ENCODE measurements at regions not wholly inside any gene's neighbourhood (a gene's known extent, or its start where the extent isn't known, plus 50 kb on each side); places are given as distances from the start of the nearest gene placed in this dataset.

DNA sequence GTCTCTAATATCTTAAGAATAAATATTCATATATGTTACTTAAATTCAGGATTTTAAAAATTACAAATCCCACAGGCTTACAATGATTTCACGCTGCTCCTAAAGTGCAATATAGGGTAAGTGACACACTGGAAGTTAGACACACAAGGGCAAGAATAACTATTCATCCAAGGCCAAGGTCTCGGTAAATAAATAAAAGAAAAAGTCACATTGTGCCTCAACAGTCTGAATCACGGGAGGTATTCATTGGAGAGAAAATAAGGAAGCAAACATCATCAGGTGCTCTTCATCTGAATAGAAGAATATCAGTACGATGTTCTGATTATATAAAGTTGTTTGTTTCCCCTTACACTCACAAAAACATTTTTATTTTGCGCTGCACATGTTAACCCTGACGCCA is 820.2 kb downstream of the TRIB2 start:
- no peak for TF ChIP-seq CTCF (IDR thresholded peaks at IDR 0.05)
- no peak for TF ChIP-seq POLR2A (IDR thresholded peaks at IDR 0.05)

Data from body of pancreas (tissue), 4 donors.